NCI-H1092 (cell line): ENCODE measurements at regions not wholly inside any gene's neighbourhood (a gene's known extent, or its start where the extent isn't known, plus 50 kb on each side); places are given as distances from the start of the nearest gene placed in this dataset.
"Not testable (repeated sequence)": the region's sequence is repeated elsewhere in the genome, so short reads cannot be mapped to it uniquely, and the experiment has no call there.

Source experiments
- DNase-seq: peaks from one replicate; lab custom pipeline; 2025; lab: John Stamatoyannopoulos, UW

GRCh38 chrX:131827935-131828334, 195.2 kb upstream of the STK26 start:
- DNase-seq: no peak

GRCh38 chrX:131828482-131828881, 194.6 kb upstream of the STK26 start:
- no peak for DNase-seq

GRCh38 chrX:131830400-131831184, 192.5 kb upstream of the STK26 start:
- DNase-seq: peak; percentile 92

- DNase-seq: no peak
These were observed 191.9 kb upstream of the STK26 start for GRCh38 chrX:131831185-131831520.

GRCh38 chrX:131836161-131836560, 186.9 kb upstream of the STK26 start:
- no peak for DNase-seq

GRCh38 chrX:131837325-131837724, 185.8 kb upstream of the STK26 start:
- no peak for DNase-seq

GRCh38 chrX:131840799-131841495, 182.2 kb upstream of the STK26 start:
- no peak for DNase-seq

- peak; percentile 47 for DNase-seq
These were observed 181.3 kb upstream of the STK26 start for GRCh38 chrX:131841496-131842437.

- DNase-seq: no peak
These were observed 179.1 kb upstream of the STK26 start for GRCh38 chrX:131843987-131844386.

GRCh38 chrX:131845201-131845600, 177.9 kb upstream of the STK26 start:
- DNase-seq: no peak

- no peak for DNase-seq
These were observed 177.3 kb upstream of the STK26 start for GRCh38 chrX:131845771-131846170.

GRCh38 chrX:131850964-131851363, 172.1 kb upstream of the STK26 start:
- not testable (repeated sequence) for DNase-seq

- no peak for DNase-seq
These were observed 169.7 kb upstream of the STK26 start for GRCh38 chrX:131853440-131853839.

- DNase-seq: no peak
These were observed 168.5 kb upstream of the STK26 start for GRCh38 chrX:131854581-131854980.

GRCh38 chrX:131861088-131861787, 161.9 kb upstream of the STK26 start:
- no peak for DNase-seq

- no peak for DNase-seq
These were observed 160.8 kb upstream of the STK26 start for GRCh38 chrX:131862321-131862720.

GRCh38 chrX:131869182-131869581, 153.9 kb upstream of the STK26 start:
- no peak for DNase-seq

GRCh38 chrX:131874300-131874699, 148.8 kb upstream of the STK26 start:
- DNase-seq: no peak

GRCh38 chrX:131875827-131876226, 147.3 kb upstream of the STK26 start:
- not testable (repeated sequence) for DNase-seq

GRCh38 chrX:131881194-131881593, 141.9 kb upstream of the STK26 start:
- DNase-seq: no peak

GRCh38 chrX:131885042-131885441, 138.1 kb upstream of the STK26 start:
- DNase-seq: not testable (repeated sequence)

GRCh38 chrX:131893857-131894256, 129.2 kb upstream of the STK26 start:
- DNase-seq: not testable (repeated sequence)
